Choroid plexus epithelial cell (primary cell): ENCODE measurements at regions not wholly inside any gene's neighbourhood (a gene's known extent, or its start where the extent isn't known, plus 50 kb on each side); places are given as distances from the start of the nearest gene placed in this dataset.
"Not testable (repeated sequence)": the region's sequence is repeated elsewhere in the genome, so short reads cannot be mapped to it uniquely, and the experiment has no call there.

ENCODE experiments used
- DNase-seq: peaks from one replicate; pipeline ENCODE4 v3.0.0-alpha.2; 2010; ENCODE audit warnings: low read depth
- H3K4me3 ChIP-seq: 2 replicates; pipeline ENCODE4 v1.5.1; 2011; ENCODE audit warnings: low read depth, mild to moderate bottlenecking, control low read depth, low read length, moderate library complexity
- TF ChIP-seq, protein P1 (sequence below): conservative IDR thresholded peaks from 2 replicates; pipeline ENCODE4 v1.5.1; 2011; ENCODE audit warnings: low read depth, mild to moderate bottlenecking, control low read depth, inconsistent platforms, low read length, moderate library complexity

DNA sequence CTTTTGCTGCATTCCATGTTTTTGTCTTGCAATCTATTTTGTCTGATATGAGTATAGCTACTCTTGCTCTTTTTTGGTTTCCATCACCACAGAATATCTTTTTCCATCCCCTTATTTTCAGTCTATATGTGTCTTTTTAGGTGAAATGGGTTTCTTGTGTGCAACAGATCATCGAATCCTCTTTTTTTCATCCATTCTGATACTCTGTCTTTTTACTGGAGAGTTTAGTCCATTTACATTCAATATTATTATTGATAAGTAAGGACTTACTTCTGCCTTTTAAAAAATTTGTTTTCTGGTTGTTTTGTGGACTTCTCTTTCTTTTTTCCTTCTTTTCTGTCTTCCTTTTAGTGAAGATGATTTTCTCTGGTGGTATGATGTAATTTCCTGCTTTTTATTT, 64.6 kb upstream of the CD55 start:
- no peak overlapping the region for H3K4me3 ChIP-seq
- DNase-seq = no peak
- TF ChIP-seq, protein P1, sequence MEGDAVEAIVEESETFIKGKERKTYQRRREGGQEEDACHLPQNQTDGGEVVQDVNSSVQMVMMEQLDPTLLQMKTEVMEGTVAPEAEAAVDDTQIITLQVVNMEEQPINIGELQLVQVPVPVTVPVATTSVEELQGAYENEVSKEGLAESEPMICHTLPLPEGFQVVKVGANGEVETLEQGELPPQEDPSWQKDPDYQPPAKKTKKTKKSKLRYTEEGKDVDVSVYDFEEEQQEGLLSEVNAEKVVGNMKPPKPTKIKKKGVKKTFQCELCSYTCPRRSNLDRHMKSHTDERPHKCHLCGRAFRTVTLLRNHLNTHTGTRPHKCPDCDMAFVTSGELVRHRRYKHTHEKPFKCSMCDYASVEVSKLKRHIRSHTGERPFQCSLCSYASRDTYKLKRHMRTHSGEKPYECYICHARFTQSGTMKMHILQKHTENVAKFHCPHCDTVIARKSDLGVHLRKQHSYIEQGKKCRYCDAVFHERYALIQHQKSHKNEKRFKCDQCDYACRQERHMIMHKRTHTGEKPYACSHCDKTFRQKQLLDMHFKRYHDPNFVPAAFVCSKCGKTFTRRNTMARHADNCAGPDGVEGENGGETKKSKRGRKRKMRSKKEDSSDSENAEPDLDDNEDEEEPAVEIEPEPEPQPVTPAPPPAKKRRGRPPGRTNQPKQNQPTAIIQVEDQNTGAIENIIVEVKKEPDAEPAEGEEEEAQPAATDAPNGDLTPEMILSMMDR = no peak

DNA sequence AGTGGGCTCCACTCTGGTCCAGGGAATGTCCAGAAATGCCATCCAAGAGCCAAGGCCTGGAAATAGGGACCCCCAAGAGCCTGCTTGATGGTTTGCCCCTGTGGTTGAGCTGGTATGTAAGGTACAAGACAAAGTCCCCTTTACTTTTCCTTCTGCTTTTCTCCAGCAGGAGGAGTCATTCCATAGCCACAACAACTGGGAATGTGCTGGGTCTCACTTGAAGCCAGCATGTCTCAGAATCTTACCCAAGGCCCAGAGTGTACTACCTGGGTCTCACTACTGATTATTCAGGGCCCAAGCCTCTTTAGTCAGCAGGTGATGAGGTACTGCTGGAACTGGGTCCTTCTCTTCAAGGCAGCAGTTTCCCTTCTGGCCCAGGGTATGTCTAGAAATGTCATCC, 62.1 kb upstream of the CD55 start:
- H3K4me3 ChIP-seq = no peak overlapping the region
- peak; percentile 78 for DNase-seq
- TF ChIP-seq, protein P1 = peak; percentile 80

DNA sequence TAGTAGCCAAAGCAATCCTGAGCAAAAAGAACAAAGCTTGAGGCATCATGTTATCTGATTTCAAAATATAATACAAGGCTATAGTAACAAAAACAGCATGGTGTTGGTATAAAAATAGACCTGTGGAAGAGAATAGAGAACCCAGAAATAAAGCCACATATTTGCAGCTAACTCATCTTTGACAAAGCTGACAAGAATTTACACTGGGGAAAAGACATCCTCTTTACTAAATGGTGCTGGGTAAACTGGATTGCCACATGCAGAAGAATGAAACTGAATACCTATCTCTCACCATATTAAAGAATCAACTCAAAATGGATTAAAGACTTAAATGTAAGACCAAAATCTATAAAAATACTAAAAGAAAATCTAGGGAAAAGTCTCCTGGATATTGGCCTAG, 59.5 kb upstream of the CD55 start:
- H3K4me3 ChIP-seq = no peak overlapping the region
- TF ChIP-seq, protein P1 = no peak
- peak; percentile 39 for DNase-seq

DNA sequence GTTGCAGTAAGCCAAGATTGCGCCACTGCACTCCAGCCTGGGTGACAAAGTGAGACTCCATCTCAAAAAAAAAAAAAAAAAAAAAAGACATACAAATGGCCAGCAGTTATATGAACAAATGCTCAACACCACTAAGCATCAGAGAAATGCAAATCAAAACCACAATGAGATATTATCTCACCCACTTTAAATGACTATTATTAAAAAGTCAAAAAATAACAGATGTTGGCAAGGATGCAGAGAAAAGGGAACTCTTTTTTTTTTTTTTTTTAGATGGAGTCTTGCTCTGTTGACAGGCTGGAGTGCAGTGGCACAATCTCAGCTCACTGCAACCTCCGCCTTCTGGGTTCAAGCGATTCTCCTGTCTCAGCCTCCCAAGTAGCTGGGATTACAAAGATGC, 58.6 kb upstream of the CD55 start:
- H3K4me3 ChIP-seq, DNase-seq: not testable (repeated sequence)

DNA sequence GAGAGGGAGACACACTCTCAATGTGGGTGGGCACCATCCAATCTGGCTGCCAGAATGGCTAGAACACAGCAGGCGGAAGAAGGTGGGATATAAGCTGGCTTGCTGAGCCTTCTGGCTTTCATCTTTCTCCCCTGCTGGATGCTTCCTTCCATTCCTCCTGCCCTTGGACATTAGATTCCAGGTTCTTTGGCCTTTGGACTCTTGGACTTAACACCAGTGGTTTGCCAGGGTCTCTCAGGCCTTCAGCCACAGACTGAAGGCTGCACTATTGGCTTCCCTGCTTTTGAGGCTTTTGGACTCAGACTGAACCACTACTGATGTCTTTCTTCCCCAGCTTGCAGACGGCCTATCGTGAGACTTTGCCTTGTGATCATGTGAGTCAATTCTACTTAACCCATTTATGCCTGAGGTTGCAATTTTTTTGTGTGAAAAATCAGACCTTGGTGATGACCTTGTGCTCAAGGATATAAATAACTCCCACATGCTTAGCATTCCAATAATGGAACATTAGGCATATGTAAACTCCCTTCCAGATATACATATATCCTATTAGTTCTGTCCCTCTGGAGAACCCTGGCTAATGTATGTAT, 56.7 kb upstream of the CD55 start:
- TF ChIP-seq, protein P1 = no peak
- H3K4me3 ChIP-seq = no peak overlapping the region
- DNase-seq = no peak

DNA sequence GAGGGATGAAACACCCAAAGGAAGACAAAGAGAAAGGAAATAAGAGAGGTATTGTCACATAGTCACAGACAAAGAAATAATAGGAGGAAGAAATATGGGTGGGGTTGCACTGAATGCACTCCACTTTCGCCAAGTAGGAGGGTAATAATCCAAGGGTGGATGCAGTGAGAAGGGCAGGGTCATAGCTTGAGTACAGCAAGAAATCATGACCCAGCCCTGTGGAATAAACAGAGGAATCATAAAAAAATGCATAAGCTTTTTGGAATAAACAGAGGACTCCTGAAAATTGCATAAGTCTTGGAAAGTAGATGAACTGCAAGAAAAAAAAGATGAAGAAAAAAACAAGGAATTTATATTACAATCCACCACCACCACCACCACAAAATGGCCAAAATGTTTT, 53.1 kb upstream of the CD55 start:
- TF ChIP-seq, protein P1 = no peak
- H3K4me3 ChIP-seq = no peak overlapping the region
- DNase-seq = no peak

DNA sequence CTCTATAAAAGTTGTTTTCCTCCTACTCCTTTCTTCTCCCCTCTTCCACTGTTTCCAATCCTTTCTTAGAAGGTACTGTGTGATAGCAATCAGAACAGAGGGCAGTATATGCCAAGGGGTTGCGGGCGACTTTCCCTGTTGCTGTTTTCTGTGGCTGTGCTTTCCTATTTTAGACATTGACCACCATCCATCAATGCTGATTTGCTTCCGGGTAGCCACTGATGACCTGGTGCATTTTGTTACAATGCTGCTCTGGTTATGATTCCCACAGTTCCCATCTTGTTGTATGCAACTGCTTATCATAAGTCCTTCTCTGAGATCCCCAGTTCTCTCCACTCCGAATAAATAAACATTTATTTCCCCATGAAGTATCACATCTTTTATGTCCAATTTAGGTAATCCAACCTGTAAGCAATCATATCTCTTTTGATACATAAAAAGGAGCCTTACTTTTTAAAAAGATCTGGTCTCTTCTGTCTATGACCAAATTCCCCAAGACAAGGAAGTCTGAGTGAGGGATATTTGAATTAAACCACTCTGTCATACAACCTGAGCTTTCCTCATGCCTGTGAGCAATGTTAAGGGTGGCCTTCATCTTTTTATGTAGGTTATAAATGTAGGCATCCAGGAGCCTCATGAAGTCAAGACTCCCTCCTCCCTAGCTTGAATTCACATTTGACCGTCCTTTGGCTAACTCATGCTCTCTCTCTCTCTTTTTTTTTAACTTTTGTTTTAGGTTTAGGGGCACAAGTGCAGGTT, 52.5 kb upstream of the CD55 start:
- TF ChIP-seq, protein P1 = no peak
- H3K4me3 ChIP-seq = no peak overlapping the region

More for the DNA sequence above, 52.5 kb upstream of the CD55 start:
- no peak for DNase-seq
